ENCODE measurements at regions not wholly inside any gene's neighbourhood (a gene's known extent, or its start where the extent isn't known, plus 50 kb on each side); places are given as distances from the start of the nearest gene placed in this dataset.
"Not testable (repeated sequence)": the region's sequence is repeated elsewhere in the genome, so short reads cannot be mapped to it uniquely, and the experiment has no call there.

DNA sequence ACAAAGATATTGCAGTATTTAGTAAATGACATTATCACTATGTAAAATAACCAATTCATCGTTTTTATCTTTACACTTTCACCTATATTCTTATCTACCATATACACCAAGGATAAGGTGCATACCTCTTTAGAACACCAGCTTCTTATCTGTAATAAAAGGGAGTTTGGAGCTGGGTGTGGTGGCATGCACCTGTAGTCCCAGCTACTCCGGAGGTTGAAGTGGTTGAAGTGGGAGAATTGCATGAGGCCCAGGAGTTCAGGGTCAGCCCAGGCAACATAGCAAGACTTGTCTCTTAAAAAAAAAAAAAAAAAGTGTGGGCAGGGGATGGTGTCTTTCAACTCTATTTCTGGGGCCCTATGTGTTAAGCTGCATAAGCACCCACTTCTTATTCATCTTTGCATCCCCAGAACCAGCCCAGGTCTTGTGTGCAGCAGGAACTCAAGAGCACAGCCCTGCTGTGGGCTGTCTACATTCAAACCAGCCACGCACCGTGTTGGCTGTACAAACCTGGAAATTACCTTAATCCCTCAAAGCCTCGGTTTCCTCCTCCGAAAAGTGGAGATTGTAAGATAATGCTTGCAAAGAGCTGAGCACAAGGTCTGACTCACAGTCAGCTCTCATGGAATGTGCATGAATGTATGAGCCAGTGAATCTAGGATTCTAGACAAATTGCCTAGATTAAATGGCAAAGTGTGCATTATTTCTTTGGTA is 256.6 kb upstream of the FOXN3 start:
- H3K36me3 ChIP-seq (ENCODE audit: control insufficient read depth, low read depth, low read length) = no peaks in the 10 kb centered on the region
- no peaks in the 10 kb centered on the region for H3K4me1 ChIP-seq (ENCODE audit: control insufficient read depth, low read depth, low read length)
- no peak overlapping the region for H3K4me3 ChIP-seq (ENCODE audit: low read length)
- H3K27me3 ChIP-seq (ENCODE audit: control insufficient read depth, insufficient read depth, low read length) = no peaks in the 10 kb centered on the region
- no peak overlapping the region for H3K9ac ChIP-seq (ENCODE audit: low read length)
- no peak overlapping the region for H3K27ac ChIP-seq (ENCODE audit: low read length)
- H3K9me3 ChIP-seq (ENCODE audit: control insufficient read depth, low read depth, low read length) = no peaks in the 10 kb centered on the region

DNA sequence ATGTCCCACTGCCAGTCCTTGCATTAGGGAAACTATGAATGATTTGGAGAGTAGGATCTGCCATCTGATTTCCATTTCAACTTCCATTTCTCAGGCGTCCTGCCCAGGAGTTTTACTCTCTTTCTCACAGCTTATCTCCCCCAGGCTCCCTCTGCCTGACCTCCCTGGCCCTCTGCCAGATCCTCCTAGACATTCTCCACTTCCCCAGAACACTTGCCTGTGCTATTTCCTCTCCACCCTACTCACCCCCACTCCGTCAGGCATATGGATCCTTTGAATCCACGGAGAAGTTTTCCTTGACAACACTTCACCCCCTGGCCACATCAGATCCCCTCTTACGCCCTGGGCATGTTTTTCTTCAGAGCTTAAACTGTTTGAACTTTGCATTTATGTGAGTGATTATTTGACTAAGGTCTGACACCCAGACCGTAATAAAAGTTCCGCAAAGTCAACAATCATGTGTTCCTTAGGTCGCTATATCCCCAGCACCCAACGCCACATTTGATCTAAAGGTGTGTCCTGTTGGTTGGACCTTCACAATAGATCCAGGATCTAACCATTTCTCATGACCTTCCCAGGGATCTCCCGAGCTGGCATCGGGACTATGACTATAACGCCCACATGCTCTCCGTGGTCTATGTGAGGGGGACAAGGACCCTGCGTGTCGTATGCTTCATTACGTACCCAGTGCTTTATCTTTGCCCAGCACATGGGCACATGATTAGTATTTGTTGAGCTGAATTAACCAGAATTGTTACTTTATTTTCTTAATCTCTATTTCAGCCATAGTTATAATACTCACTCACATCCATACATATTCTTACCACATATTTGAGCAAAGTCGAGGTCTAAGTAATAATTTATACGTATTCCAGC is 255.8 kb upstream of the FOXN3 start:
- H3K9ac ChIP-seq (ENCODE audit: low read length) = no peak overlapping the region
- H3K4me3 ChIP-seq (ENCODE audit: low read length) = no peak overlapping the region
- H3K27me3 ChIP-seq (ENCODE audit: control insufficient read depth, insufficient read depth, low read length) = no peaks in the 10 kb centered on the region
- H3K27ac ChIP-seq (ENCODE audit: low read length) = no peak overlapping the region
- no peaks in the 10 kb centered on the region for H3K4me1 ChIP-seq (ENCODE audit: control insufficient read depth, low read depth, low read length)
- no peaks in the 10 kb centered on the region for H3K36me3 ChIP-seq (ENCODE audit: control insufficient read depth, low read depth, low read length)
- H3K9me3 ChIP-seq (ENCODE audit: control insufficient read depth, low read depth, low read length) = no peaks in the 10 kb centered on the region

DNA sequence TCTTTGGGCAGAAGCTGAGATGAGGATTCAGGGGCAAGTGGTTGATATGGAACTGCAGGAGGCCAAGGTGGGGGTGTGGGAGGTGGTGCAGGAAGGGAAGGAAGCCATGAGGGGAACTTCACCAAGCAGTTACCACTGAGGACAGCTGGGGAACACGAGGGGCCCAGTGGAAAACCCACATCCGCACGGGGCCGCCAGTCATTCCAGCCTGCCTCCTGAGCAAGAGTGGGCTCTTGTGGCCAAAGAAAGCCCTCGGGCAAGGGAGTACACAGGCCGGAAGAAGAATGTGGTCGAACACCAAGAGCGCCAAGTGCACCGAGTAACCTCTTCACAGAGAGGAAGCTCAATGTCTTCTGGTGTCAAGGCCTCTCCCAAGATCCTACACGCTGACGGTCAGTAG is 252.2 kb upstream of the FOXN3 start:
- H3K4me1 ChIP-seq (ENCODE audit: control insufficient read depth, low read depth, low read length) = no peaks in the 10 kb centered on the region
- H3K27me3 ChIP-seq (ENCODE audit: control insufficient read depth, insufficient read depth, low read length) = no peaks in the 10 kb centered on the region
- no peaks in the 10 kb centered on the region for H3K9me3 ChIP-seq (ENCODE audit: control insufficient read depth, low read depth, low read length)
- no peak overlapping the region for H3K27ac ChIP-seq (ENCODE audit: low read length)
- H3K36me3 ChIP-seq (ENCODE audit: control insufficient read depth, low read depth, low read length) = no peaks in the 10 kb centered on the region
- H3K9ac ChIP-seq (ENCODE audit: low read length) = no peak overlapping the region
- H3K4me3 ChIP-seq (ENCODE audit: low read length) = no peak overlapping the region

DNA sequence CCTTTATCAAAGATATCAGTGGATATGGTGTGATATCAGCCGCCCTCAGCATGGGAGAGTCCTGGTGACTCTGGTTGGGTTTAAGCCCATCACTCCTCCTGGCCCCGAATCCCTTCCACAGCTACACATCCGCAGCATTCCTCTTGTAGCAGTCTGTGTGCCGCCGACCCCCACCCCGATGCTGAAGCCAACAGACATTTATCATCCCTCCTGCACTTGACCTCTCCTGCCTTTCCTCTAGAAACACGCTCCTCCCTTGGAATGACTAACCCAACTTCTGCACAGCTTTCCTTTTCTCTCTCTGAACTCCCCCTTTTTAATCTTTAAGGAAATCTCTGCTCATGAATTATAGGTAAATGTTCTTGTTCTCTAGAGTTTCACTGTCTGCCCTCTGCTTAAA is 250.9 kb upstream of the FOXN3 start:
- Histone ChIP-seq H3K36me3 (ENCODE audit: control insufficient read depth, low read depth, low read length) (no peaks in the 10 kb centered on the region), H3K27ac (ENCODE audit: low read length) (no peak overlapping the region), H3K4me3 (ENCODE audit: low read length) (no peak overlapping the region), H3K9me3 (ENCODE audit: control insufficient read depth, low read depth, low read length) (no peaks in the 10 kb centered on the region), H3K9ac (ENCODE audit: low read length) (no peak overlapping the region), H3K4me1 (ENCODE audit: control insufficient read depth, low read depth, low read length) (no peaks in the 10 kb centered on the region), H3K27me3 (ENCODE audit: control insufficient read depth, insufficient read depth, low read length) (no peaks in the 10 kb centered on the region)

DNA sequence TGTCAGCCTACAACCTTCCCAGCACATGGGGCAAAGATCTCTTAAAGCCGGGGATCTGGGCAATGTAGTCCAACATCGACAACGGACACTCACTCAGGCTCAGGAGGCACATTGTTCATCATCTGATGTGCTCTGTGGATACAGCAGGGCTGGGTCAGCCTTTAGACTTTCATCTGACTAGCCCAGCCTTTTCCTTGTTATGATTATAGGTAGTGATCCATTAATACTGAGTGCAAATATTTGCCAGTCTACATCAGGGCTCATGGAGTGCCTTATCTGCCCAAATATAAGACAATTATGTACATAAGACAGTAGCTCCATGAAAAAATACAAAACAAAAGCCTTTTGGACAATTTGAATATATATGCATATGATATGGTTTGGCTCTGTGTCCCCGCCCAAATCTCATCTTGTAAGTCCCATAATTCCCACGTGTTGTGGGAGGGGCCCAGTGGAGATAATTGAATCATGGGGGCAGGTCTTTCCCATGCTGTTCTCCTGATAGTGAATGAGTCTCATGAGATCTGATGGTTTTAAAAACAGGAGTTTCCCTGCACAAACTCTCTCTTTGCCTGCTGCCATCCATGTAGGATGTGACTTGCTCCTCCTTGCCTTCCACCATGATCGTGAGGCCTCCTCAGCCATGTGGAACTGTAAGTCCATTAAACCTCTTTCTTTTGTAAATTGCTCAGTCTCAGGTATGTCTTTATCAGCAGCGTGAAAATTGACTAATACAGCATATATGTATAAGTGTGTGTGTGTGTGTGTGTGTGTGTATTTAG is 248.5 kb upstream of the FOXN3 start:
- H3K9ac ChIP-seq (ENCODE audit: low read length); H3K27ac ChIP-seq (ENCODE audit: low read length); H3K36me3 ChIP-seq (ENCODE audit: control insufficient read depth, low read depth, low read length); H3K9me3 ChIP-seq (ENCODE audit: control insufficient read depth, low read depth, low read length); H3K27me3 ChIP-seq (ENCODE audit: control insufficient read depth, insufficient read depth, low read length); H3K4me3 ChIP-seq (ENCODE audit: low read length); H3K4me1 ChIP-seq (ENCODE audit: control insufficient read depth, low read depth, low read length): not testable (repeated sequence)

DNA sequence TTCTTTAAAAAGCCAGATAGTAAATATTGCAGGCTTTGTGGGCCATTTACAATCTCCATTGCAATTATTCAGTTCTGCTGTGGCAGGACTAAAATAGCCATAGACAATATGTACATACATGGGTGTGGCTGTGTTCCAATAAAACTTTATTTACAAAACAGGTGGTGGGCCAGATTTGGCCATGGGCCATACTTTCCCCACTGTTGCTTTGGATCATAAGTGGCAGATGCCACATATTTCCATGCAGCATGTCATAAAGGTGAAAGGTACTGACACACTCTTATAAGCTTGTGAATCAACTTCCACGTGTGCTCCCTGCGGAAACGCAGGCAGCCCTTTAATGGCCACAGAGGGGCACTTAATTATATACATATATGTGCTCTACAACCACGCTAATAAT is 244.4 kb upstream of the FOXN3 start:
- Histone ChIP-seq H3K27me3 (ENCODE audit: control insufficient read depth, insufficient read depth, low read length) (no peaks in the 10 kb centered on the region), H3K36me3 (ENCODE audit: control insufficient read depth, low read depth, low read length) (no peaks in the 10 kb centered on the region), H3K9me3 (ENCODE audit: control insufficient read depth, low read depth, low read length) (no peaks in the 10 kb centered on the region), H3K27ac (ENCODE audit: low read length) (no peak overlapping the region), H3K4me3 (ENCODE audit: low read length) (no peak overlapping the region), H3K4me1 (ENCODE audit: control insufficient read depth, low read depth, low read length) (no peaks in the 10 kb centered on the region), H3K9ac (ENCODE audit: low read length) (no peak overlapping the region)

DNA sequence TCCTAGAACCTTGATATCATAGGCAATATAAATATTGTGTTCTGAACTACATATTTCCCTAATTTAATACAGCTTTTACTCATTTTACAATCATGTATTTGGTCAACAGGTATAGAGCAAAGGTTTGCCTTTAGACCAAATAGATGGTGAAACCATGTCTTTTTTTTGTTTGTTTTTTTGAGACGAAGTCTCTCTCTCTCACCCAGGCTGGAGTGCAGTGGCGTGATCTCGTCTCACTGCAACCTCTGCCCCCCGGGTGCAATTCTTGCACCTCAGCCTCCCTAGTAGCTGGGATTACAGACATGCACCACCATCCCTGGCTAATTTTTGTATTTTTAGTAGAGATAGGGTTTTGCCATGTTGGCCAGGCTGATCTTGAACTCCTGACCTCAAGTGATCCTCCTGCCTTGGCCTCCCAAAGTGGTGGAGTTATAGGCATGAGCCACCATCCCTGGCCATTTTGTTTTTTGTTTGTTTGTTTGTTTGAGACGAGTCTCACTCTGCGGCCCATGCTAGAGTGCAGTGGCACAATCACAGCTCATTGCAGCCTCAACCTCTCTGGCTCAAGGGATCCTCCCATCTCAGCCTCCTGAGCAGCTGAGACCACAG is 243.7 kb upstream of the FOXN3 start:
- not testable (repeated sequence) for H3K36me3 ChIP-seq (ENCODE audit: control insufficient read depth, low read depth, low read length); H3K9me3 ChIP-seq (ENCODE audit: control insufficient read depth, low read depth, low read length); H3K9ac ChIP-seq (ENCODE audit: low read length); H3K27ac ChIP-seq (ENCODE audit: low read length); H3K4me3 ChIP-seq (ENCODE audit: low read length); H3K4me1 ChIP-seq (ENCODE audit: control insufficient read depth, low read depth, low read length); H3K27me3 ChIP-seq (ENCODE audit: control insufficient read depth, insufficient read depth, low read length)

DNA sequence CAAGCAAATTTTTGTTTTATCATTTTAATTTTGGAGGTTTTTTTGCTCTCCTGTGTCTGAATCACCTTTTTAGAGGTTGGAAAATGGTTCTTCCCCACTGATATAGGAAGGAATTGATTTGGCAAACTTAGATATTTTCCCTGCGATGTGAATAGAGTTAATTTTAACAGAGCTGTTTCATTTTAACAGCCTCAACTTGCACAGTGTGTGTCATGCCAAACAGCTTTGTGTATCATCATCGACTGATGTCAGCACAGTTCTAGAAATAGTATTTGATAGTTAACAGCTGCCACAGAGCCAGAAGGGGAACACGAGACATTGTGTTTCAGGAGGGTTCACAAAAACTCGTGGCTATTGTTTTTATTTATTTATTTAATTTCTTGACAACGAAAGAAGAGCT is 243.1 kb upstream of the FOXN3 start:
- H3K4me3 ChIP-seq (ENCODE audit: low read length) = no peak overlapping the region
- H3K27ac ChIP-seq (ENCODE audit: low read length) = no peak overlapping the region
- H3K36me3 ChIP-seq (ENCODE audit: control insufficient read depth, low read depth, low read length) = no peaks in the 10 kb centered on the region
- no peaks in the 10 kb centered on the region for H3K27me3 ChIP-seq (ENCODE audit: control insufficient read depth, insufficient read depth, low read length)
- H3K4me1 ChIP-seq (ENCODE audit: control insufficient read depth, low read depth, low read length) = no peaks in the 10 kb centered on the region
- H3K9me3 ChIP-seq (ENCODE audit: control insufficient read depth, low read depth, low read length) = no peaks in the 10 kb centered on the region
- no peak overlapping the region for H3K9ac ChIP-seq (ENCODE audit: low read length)

DNA sequence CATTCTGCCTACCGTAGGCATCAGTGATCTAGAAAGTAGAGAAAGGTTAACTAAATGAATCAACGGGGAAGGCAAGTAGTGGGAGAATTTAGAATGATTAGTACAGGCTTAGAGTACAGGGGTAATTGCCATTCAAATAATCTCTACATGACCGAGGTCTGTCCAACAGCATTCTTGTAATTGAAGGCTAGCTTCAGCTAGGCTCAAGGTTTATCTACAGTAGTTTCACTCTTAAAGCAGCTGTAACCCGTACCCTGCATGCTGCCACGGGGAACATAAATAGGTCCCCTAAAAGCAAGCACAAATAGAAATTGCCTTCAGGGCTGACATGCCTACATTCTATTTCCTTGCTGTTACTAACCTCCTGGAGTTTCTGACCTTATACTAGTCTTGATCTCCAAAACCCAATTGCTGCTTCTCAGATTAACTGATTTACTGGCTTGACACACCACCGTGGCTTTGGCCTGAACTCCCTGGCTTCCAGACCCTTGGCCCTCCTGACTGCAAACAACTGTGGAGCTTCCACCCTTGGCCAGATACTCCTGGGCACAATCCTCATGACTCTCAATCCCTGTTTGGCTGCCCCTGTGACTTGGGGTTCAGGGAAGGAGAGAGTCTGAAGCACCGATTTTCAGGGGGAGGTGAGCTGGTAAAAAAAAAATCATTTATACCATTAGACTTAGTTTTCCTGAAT is 242.1 kb upstream of the FOXN3 start:
- no peaks in the 10 kb centered on the region for H3K9me3 ChIP-seq (ENCODE audit: control insufficient read depth, low read depth, low read length)
- H3K36me3 ChIP-seq (ENCODE audit: control insufficient read depth, low read depth, low read length) = no peaks in the 10 kb centered on the region
- H3K4me1 ChIP-seq (ENCODE audit: control insufficient read depth, low read depth, low read length) = no peaks in the 10 kb centered on the region
- no peak overlapping the region for H3K9ac ChIP-seq (ENCODE audit: low read length)
- no peak overlapping the region for H3K4me3 ChIP-seq (ENCODE audit: low read length)
- no peak overlapping the region for H3K27ac ChIP-seq (ENCODE audit: low read length)
- H3K27me3 ChIP-seq (ENCODE audit: control insufficient read depth, insufficient read depth, low read length) = no peaks in the 10 kb centered on the region

DNA sequence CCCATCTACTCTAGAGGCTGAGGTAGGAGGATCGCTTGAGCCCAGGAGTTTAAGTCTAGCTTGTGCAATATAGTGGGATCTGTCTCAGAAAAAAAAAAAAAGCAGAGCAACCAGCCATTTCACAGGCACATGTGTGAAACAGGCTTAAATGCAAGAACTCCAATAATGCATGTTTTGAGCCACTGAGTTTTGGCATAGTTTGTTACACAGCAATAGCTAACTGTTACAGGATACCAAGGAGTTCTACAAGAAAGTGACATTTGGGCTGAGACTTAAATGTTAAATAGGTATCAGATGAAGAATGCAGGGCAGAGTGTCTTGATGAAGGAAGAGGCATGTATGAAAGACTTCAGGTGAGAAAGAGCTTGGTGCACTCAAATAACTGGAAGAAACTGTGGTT is 240.0 kb upstream of the FOXN3 start:
- Histone ChIP-seq H3K27ac (ENCODE audit: low read length) (no peak overlapping the region), H3K9me3 (ENCODE audit: control insufficient read depth, low read depth, low read length) (no peaks in the 10 kb centered on the region), H3K4me1 (ENCODE audit: control insufficient read depth, low read depth, low read length) (peaks cover 5% of the 10 kb centered on the region), H3K9ac (ENCODE audit: low read length) (no peak overlapping the region), H3K36me3 (ENCODE audit: control insufficient read depth, low read depth, low read length) (no peaks in the 10 kb centered on the region), H3K4me3 (ENCODE audit: low read length) (no peak overlapping the region), H3K27me3 (ENCODE audit: control insufficient read depth, insufficient read depth, low read length) (no peaks in the 10 kb centered on the region)

DNA sequence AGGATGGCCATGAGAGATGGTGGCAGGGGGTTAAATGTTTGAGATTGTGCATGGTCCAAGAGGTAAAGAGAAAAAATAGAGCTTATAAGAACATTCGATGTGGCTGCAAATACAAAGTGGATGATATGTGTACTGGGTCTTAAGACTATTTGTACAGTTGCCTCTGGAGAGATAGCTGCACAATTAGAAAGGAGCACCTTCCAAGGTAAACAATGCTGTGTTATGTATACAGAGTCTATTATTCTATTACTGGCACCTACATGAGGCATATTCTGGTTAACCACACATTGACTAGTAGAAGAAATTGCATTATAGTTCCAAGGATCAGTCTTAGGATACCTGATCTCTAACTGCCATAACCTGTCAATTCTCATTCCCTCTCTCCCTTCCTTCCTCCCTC is 238.0 kb upstream of the FOXN3 start:
- Histone ChIP-seq H3K36me3 (ENCODE audit: control insufficient read depth, low read depth, low read length) (no peaks in the 10 kb centered on the region), H3K4me3 (ENCODE audit: low read length) (no peak overlapping the region), H3K27ac (ENCODE audit: low read length) (no peak overlapping the region), H3K9ac (ENCODE audit: low read length) (no peak overlapping the region), H3K9me3 (ENCODE audit: control insufficient read depth, low read depth, low read length) (no peaks in the 10 kb centered on the region), H3K4me1 (ENCODE audit: control insufficient read depth, low read depth, low read length) (peaks cover 7% of the 10 kb centered on the region), H3K27me3 (ENCODE audit: control insufficient read depth, insufficient read depth, low read length) (no peaks in the 10 kb centered on the region)
